Hepatocyte (in vitro differentiated cells): ENCODE measurements at regions not wholly inside any gene's neighbourhood (a gene's known extent, or its start where the extent isn't known, plus 50 kb on each side); places are given as distances from the start of the nearest gene placed in this dataset.

ENCODE experiments used
- DNase-seq: peaks from one replicate; pipeline ENCODE4 v3.0.0-alpha.2; 2016; ENCODE audit warnings: low spot score
- H2AFZ ChIP-seq: fragments of 200-600 bp; sonication (generic); 2 replicates; pipeline ENCODE4 v1.6.0; 2016; ENCODE audit warnings: antibody characterized with exemption, mild to moderate bottlenecking
- H3K27ac ChIP-seq: fragments of 200-600 bp; sonication (generic); 2 replicates; pipeline ENCODE4 v1.5.1; 2016; ENCODE audit warnings: mild to moderate bottlenecking
- H3K27me3 ChIP-seq: fragments of 200-600 bp; sonication (generic); 2 replicates; pipeline ENCODE4 v1.6.1; 2016
- H3K36me3 ChIP-seq: fragments of 200-600 bp; sonication (generic); replicated peaks from 2 replicates; pipeline ENCODE4 v1.5.1; 2016; ENCODE audit warnings: low read depth; ENCODE audit not compliant: insufficient read depth
- H3K4me1 ChIP-seq: fragments of 200-600 bp; sonication (generic); 2 replicates; pipeline ENCODE4 v1.5.1; 2016; ENCODE audit warnings: mild to moderate bottlenecking, moderate library complexity; ENCODE audit not compliant: insufficient read depth
- H3K4me2 ChIP-seq: fragments of 200-600 bp; sonication (generic); 2 replicates; pipeline ENCODE4 v1.6.0; 2016
- H3K4me3 ChIP-seq: fragments of 200-600 bp; sonication (generic); 2 replicates; pipeline ENCODE4 v1.5.1; 2016; ENCODE audit warnings: mild to moderate bottlenecking
- H3K79me2 ChIP-seq: fragments of 200-600 bp; sonication (generic); 2 replicates; pipeline ENCODE4 v1.6.0; 2017; ENCODE audit warnings: mild to moderate bottlenecking
- H3K9me2 ChIP-seq: fragments of 200-600 bp; sonication (generic); replicated peaks from 2 replicates; pipeline ENCODE4 v1.6.0; 2017; ENCODE audit warnings: mild to moderate bottlenecking; ENCODE audit not compliant: insufficient read depth
- H3K9me3 ChIP-seq: fragments of 200-600 bp; sonication (generic); 2 replicates; pipeline ENCODE4 v1.5.1; 2016; ENCODE audit warnings: low read depth, mild to moderate bottlenecking
- H4K20me1 ChIP-seq: fragments of 200-600 bp; sonication (generic); 2 replicates; pipeline ENCODE4 v1.6.0; 2016; ENCODE audit warnings: mild to moderate bottlenecking; ENCODE audit not compliant: insufficient read depth, poor library complexity, severe bottlenecking
- CTCF ChIP-seq: fragments of 200-600 bp; sonication (generic); IDR thresholded peaks from 2 replicates; pipeline ENCODE4 v1.5.1; 2016; ENCODE audit warnings: antibody characterized with exemption, mild to moderate bottlenecking; ENCODE audit not compliant: poor library complexity
- EZH2 ChIP-seq: fragments of 200-600 bp; sonication (generic); IDR thresholded peaks from 2 replicates; pipeline ENCODE4 v1.6.1; 2016; ENCODE audit warnings: antibody characterized with exemption, mild to moderate bottlenecking, borderline replicate concordance
- EZH2phosphoT487 ChIP-seq: fragments of 200-600 bp; sonication (generic); IDR thresholded peaks from one replicate; pipeline ENCODE4 v1.6.1; 2018; ENCODE audit warnings: antibody characterized with exemption, mild to moderate bottlenecking, low read depth, moderate library complexity; ENCODE audit not compliant: unreplicated experiment, severe bottlenecking
- WGBS: methylation state at CpG from one replicate; pipeline ENCODE4 v1.1.6; 2016; ENCODE audit warnings: low lambda C conversion rate; ENCODE audit errors: missing lambda C conversion rate; 5-methylcytosine and 5-hydroxymethylcytosine counted together

- no peaks in the 10 kb centered on the region for H4K20me1 ChIP-seq
- no peaks in the 10 kb centered on the region for H3K79me2 ChIP-seq
- no peak overlapping the region for H3K4me3 ChIP-seq
- H3K27me3 ChIP-seq: no peaks in the 10 kb centered on the region
- no peak overlapping the region for H3K27ac ChIP-seq
- 88% methylated on average over 3 of the region's 3 CpGs for WGBS
- TF ChIP-seq EZH2 (no peak), EZH2phosphoT487 (no peak)
- H2AFZ ChIP-seq: no peak overlapping the region
- no peaks in the 10 kb centered on the region for H3K9me2 ChIP-seq
- no peak for DNase-seq
- H3K4me2 ChIP-seq: no peak overlapping the region
- no peaks in the 10 kb centered on the region for H3K36me3 ChIP-seq
- H3K9me3 ChIP-seq: no peaks in the 10 kb centered on the region
- H3K4me1 ChIP-seq: no peaks in the 10 kb centered on the region
These were observed 221.9 kb upstream of the DLGAP1 start for GRCh38 chr18:4677006-4677405.

DNA sequence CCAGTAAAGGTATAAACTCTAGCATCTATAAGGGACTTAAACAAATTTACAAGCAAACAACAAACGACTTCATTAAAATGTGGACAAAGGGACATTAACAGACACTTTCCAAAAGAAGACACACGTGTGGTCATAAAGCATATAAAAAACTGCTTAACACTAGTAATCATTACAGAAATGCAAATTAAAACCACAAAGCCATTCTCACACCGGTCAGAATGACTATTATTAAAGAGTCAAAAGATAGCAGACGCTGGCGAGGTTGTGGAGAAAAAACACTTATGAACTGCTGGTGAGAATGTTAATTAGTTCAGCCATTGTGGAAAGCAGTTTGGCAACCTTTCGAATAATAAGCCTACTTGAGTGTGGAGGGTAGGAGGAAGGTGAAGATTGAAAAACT is 217.1 kb upstream of the DLGAP1 start:
- no peaks in the 10 kb centered on the region for H4K20me1 ChIP-seq
- H3K27me3 ChIP-seq: no peaks in the 10 kb centered on the region
- no peaks in the 10 kb centered on the region for H3K79me2 ChIP-seq
- no peak overlapping the region for H3K4me3 ChIP-seq
- no peak for TF ChIP-seq EZH2phosphoT487
- TF ChIP-seq EZH2: no peak
- TF ChIP-seq CTCF: no peak
- DNase-seq: no peak
- H3K4me2 ChIP-seq: no peak overlapping the region
- H3K9me2 ChIP-seq: no peaks in the 10 kb centered on the region
- WGBS: 87% methylated on average over 6 of the region's 6 CpGs
- H3K9me3 ChIP-seq: no peaks in the 10 kb centered on the region
- H2AFZ ChIP-seq: no peak overlapping the region
- H3K36me3 ChIP-seq: no peaks in the 10 kb centered on the region
- no peak overlapping the region for H3K27ac ChIP-seq
- no peaks in the 10 kb centered on the region for H3K4me1 ChIP-seq

DNA sequence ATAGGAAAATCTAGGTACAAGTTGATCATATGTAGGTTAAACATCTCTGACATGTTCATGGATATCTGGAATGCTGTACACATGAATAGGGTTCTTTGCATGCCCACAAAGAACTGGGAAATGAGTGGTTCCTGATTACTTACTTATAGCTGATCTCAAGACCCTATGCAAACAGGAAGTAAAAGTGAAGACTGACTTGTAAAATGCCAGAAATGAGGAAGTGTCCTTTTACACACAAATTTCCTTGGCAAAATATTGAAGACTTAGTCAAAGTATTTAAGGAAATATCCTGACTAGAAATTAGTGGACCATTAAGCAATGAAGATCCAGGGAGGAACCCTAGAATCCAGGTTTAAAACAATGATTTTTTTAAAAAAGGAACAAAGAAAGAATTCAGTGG is 203.7 kb upstream of the DLGAP1 start:
- Histone ChIP-seq H3K4me2 (no peak overlapping the region), H3K9me3 (no peaks in the 10 kb centered on the region), H3K4me1 (no peaks in the 10 kb centered on the region), H3K79me2 (no peaks in the 10 kb centered on the region), H3K9me2 (no peaks in the 10 kb centered on the region), H3K4me3 (no peak overlapping the region), H2AFZ (no peak overlapping the region), H3K27ac (no peak overlapping the region), H4K20me1 (no peaks in the 10 kb centered on the region), H3K36me3 (no peaks in the 10 kb centered on the region), H3K27me3 (no peaks in the 10 kb centered on the region)
- DNase-seq: no peak
- TF ChIP-seq EZH2phosphoT487 (no peak), CTCF (no peak), EZH2 (no peak)

DNA sequence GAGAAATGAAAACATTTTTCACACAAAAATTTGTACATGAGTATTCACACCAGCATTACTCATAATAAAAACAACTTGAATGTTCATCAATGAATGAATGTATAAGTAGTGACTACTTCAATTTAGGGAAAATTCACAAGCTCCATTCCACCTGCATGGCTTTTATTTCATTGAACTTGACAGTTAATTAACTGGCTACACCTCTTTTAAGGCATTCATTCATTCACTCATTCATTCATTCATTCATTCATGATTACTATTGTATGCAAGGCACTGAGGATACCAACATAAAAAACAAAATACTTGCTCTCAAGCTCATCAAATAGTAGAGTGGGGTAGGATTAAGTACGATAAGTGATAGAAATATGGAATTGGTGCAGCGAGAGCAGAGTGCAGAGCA is 198.3 kb upstream of the DLGAP1 start:
- H3K4me1 ChIP-seq: no peaks in the 10 kb centered on the region
- H3K36me3 ChIP-seq: no peaks in the 10 kb centered on the region
- H3K9me2 ChIP-seq: no peaks in the 10 kb centered on the region
- H4K20me1 ChIP-seq: no peaks in the 10 kb centered on the region
- H3K27me3 ChIP-seq: no peaks in the 10 kb centered on the region
- no peak overlapping the region for H3K27ac ChIP-seq
- H3K9me3 ChIP-seq: no peaks in the 10 kb centered on the region
- no peak for TF ChIP-seq CTCF
- no peak for TF ChIP-seq EZH2phosphoT487
- no peak for TF ChIP-seq EZH2
- H3K4me3 ChIP-seq: no peak overlapping the region
- no peak overlapping the region for H2AFZ ChIP-seq
- H3K79me2 ChIP-seq: no peaks in the 10 kb centered on the region
- 95% methylated on average over 2 of the region's 2 CpGs for WGBS
- H3K4me2 ChIP-seq: no peak overlapping the region
- no peak for DNase-seq
